ENCODE measurements at regions not wholly inside any gene's neighbourhood (a gene's known extent, or its start where the extent isn't known, plus 50 kb on each side); places are given as distances from the start of the nearest gene placed in this dataset.

DNA sequence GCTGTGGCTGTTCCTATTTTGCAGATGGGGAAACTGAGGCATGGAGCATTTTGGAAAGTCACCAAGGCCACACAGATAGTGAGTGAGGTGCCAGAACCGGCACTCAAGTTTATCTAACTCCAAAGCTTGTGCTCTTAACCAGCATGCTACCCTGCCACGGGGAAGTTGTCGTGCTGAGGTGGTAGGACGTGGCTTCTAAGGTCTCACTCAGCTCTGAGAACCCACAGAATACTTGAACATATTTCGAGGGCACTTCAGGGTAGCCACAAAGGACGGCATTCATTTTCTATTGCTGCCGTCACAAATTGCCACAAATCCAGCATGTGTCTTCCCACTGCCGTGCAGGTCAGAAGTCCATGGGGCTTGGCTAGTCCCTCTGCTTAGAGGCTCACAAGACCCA, 116.7 kb downstream of the OLFM1 start:
- H3K4me2 ChIP-seq (ENCODE audit: extremely low read depth, insufficient read depth, low read length) = no peak overlapping the region
- no peaks in the 10 kb centered on the region for H3K79me2 ChIP-seq (ENCODE audit: control insufficient read depth, insufficient read depth, low read length)
- no peak for DNase-seq (ENCODE audit: low read depth in 2 of 2)

DNA sequence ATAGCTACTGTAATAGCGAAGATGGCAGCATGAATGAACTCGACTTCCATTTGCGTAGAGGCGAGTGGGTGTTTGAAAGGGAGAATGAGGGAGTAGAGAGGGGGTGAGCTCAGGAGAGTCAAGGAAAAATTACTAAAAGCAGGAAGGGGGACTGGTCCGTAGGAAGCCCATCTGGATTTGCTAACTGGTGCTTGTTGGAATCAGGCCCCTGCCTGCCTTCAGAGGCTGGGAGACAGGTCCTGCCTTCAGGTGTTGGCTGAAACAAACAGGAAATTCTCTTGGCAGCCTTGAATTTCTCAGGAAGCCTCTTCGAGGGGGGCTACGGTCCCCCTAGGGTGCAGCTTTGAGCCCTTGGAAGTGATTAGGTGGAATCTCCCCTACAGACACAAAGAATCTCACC, 121.7 kb downstream of the OLFM1 start:
- Histone ChIP-seq H3K9me3 (ENCODE audit: control insufficient read depth, insufficient read depth, low read depth, low read length) (no peaks in the 10 kb centered on the region), H2AFZ (ENCODE audit: low read length) (no peak overlapping the region), H3K36me3 (ENCODE audit: control insufficient read depth, insufficient read depth, low read length) (no peaks in the 10 kb centered on the region), H3K4me1 (ENCODE audit: control insufficient read depth, extremely low read depth, insufficient read depth, low read length) (no peaks in the 10 kb centered on the region), H3K79me2 (ENCODE audit: control insufficient read depth, insufficient read depth, low read length) (no peaks in the 10 kb centered on the region), H3K27me3 (ENCODE audit: control insufficient read depth, insufficient read depth, low read length) (no peaks in the 10 kb centered on the region), H3K27ac (ENCODE audit: insufficient read depth, low read length) (no peak overlapping the region), H3K4me3 (replicated peaks in 1 of 4; ENCODE audit: control extremely low read depth in 1 of 4, insufficient read depth in 1 of 4, low read depth in 3 of 4, low read length in 4 of 4) (no peak overlapping the region), H3K4me2 (ENCODE audit: extremely low read depth, insufficient read depth, low read length) (no peak overlapping the region), H3K9ac (ENCODE audit: insufficient read depth, low read length) (no peak overlapping the region), H4K20me1 (ENCODE audit: control insufficient read depth, extremely low read depth, insufficient read depth, low read length) (no peaks in the 10 kb centered on the region)
- no peak for TF ChIP-seq EZH2 (IDR thresholded peaks at IDR 0.05; ENCODE audit: low read length, missing control alignments)
- TF ChIP-seq, protein P1, sequence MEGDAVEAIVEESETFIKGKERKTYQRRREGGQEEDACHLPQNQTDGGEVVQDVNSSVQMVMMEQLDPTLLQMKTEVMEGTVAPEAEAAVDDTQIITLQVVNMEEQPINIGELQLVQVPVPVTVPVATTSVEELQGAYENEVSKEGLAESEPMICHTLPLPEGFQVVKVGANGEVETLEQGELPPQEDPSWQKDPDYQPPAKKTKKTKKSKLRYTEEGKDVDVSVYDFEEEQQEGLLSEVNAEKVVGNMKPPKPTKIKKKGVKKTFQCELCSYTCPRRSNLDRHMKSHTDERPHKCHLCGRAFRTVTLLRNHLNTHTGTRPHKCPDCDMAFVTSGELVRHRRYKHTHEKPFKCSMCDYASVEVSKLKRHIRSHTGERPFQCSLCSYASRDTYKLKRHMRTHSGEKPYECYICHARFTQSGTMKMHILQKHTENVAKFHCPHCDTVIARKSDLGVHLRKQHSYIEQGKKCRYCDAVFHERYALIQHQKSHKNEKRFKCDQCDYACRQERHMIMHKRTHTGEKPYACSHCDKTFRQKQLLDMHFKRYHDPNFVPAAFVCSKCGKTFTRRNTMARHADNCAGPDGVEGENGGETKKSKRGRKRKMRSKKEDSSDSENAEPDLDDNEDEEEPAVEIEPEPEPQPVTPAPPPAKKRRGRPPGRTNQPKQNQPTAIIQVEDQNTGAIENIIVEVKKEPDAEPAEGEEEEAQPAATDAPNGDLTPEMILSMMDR (conservative IDR thresholded peaks at IDR 0.05 in 1 of 2, IDR thresholded peaks at IDR 0.05 in 1 of 2; ENCODE audit: low read depth in 1 of 2, low read length in 2 of 2) = no peak
- DNase-seq (ENCODE audit: low read depth in 2 of 2) = no peak

More for the DNA sequence above, 116.7 kb downstream of the OLFM1 start:
- Histone ChIP-seq H3K36me3 (ENCODE audit: control insufficient read depth, insufficient read depth, low read length) (no peaks in the 10 kb centered on the region), H2AFZ (ENCODE audit: low read length) (no peak overlapping the region), H3K4me1 (ENCODE audit: control insufficient read depth, extremely low read depth, insufficient read depth, low read length) (no peaks in the 10 kb centered on the region), H3K4me3 (replicated peaks in 1 of 4; ENCODE audit: control extremely low read depth in 1 of 4, insufficient read depth in 1 of 4, low read depth in 3 of 4, low read length in 4 of 4) (no peak overlapping the region), H3K27ac (ENCODE audit: insufficient read depth, low read length) (no peak overlapping the region), H3K27me3 (ENCODE audit: control insufficient read depth, insufficient read depth, low read length) (no peaks in the 10 kb centered on the region), H3K9me3 (ENCODE audit: control insufficient read depth, insufficient read depth, low read depth, low read length) (no peaks in the 10 kb centered on the region), H4K20me1 (ENCODE audit: control insufficient read depth, extremely low read depth, insufficient read depth, low read length) (no peaks in the 10 kb centered on the region), H3K9ac (ENCODE audit: insufficient read depth, low read length) (no peak overlapping the region)
- no peak for TF ChIP-seq EZH2 (IDR thresholded peaks at IDR 0.05; ENCODE audit: low read length, missing control alignments)
- TF ChIP-seq, protein P1 (conservative IDR thresholded peaks at IDR 0.05 in 1 of 2, IDR thresholded peaks at IDR 0.05 in 1 of 2; ENCODE audit: low read depth in 1 of 2, low read length in 2 of 2) = no peak

DNA sequence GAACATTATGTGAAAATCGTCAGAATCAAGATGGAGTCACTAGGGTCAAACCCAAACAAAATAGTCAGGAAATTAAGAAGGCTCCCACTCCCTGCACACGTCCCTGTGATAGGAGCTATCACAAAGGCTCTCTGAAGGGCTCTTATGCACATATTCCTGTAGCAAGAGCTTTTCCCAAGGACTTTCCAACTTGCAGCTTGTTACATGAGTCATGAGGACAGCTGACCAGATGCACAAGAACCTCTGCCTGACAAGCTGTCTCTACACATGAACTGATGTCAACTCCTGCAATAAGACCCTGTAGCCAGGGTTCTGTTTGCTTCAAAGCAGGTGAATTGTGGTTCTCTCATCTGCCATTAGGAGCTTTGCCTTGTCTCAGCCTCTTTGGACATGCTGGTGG, 122.4 kb downstream of the OLFM1 start:
- Histone ChIP-seq H3K27me3 (ENCODE audit: control insufficient read depth, insufficient read depth, low read length) (no peaks in the 10 kb centered on the region), H4K20me1 (ENCODE audit: control insufficient read depth, extremely low read depth, insufficient read depth, low read length) (no peaks in the 10 kb centered on the region), H3K27ac (ENCODE audit: insufficient read depth, low read length) (no peak overlapping the region), H3K36me3 (ENCODE audit: control insufficient read depth, insufficient read depth, low read length) (no peaks in the 10 kb centered on the region), H3K79me2 (ENCODE audit: control insufficient read depth, insufficient read depth, low read length) (no peaks in the 10 kb centered on the region), H2AFZ (ENCODE audit: low read length) (no peak overlapping the region), H3K4me3 (replicated peaks in 1 of 4; ENCODE audit: control extremely low read depth in 1 of 4, insufficient read depth in 1 of 4, low read depth in 3 of 4, low read length in 4 of 4) (no peak overlapping the region), H3K4me2 (ENCODE audit: extremely low read depth, insufficient read depth, low read length) (no peak overlapping the region), H3K4me1 (ENCODE audit: control insufficient read depth, extremely low read depth, insufficient read depth, low read length) (no peaks in the 10 kb centered on the region), H3K9ac (ENCODE audit: insufficient read depth, low read length) (no peak overlapping the region), H3K9me3 (ENCODE audit: control insufficient read depth, insufficient read depth, low read depth, low read length) (no peaks in the 10 kb centered on the region)
- no peak for DNase-seq (ENCODE audit: low read depth in 2 of 2)
- TF ChIP-seq, protein P1 (conservative IDR thresholded peaks at IDR 0.05 in 1 of 2, IDR thresholded peaks at IDR 0.05 in 1 of 2; ENCODE audit: low read depth in 1 of 2, low read length in 2 of 2) = no peak
- no peak for TF ChIP-seq EZH2 (IDR thresholded peaks at IDR 0.05; ENCODE audit: low read length, missing control alignments)
